DOHH2 (cell line): ENCODE measurements at regions not wholly inside any gene's neighbourhood (a gene's known extent, or its start where the extent isn't known, plus 50 kb on each side); places are given as distances from the start of the nearest gene placed in this dataset.

Experiments
- H3F3A ChIP-seq: fragments of 200-600 bp; sonication (generic), shearing (Covaris generic); 2 replicates; pipeline ENCODE4 v1.6.0; 2016; ENCODE audit warnings: antibody characterized with exemption, mild to moderate bottlenecking; ENCODE audit not compliant: control insufficient read depth, insufficient read depth
- H3K27ac ChIP-seq: fragments of 200-600 bp; sonication (generic); 2 replicates; pipeline ENCODE4 v1.5.1; 2014; ENCODE audit warnings: low read depth, mild to moderate bottlenecking, low read length, moderate library complexity
- H3K27me3 ChIP-seq: fragments of 200-600 bp; sonication (generic); 2 replicates; pipeline ENCODE4 v1.6.1; 2014; ENCODE audit warnings: mild to moderate bottlenecking, low read length, mixed read lengths; ENCODE audit not compliant: control insufficient read depth
- H3K36me3 ChIP-seq: fragments of 200-600 bp; sonication (generic); 2 replicates; pipeline ENCODE4 v1.6.1; 2014; ENCODE audit warnings: mild to moderate bottlenecking, low read length, moderate library complexity, mixed read lengths; ENCODE audit not compliant: control insufficient read depth
- H3K4me1 ChIP-seq: fragments of 200-600 bp; sonication (generic); 2 replicates; pipeline ENCODE4 v1.6.1; 2014; ENCODE audit warnings: mild to moderate bottlenecking, low read length, mixed read lengths; ENCODE audit not compliant: control insufficient read depth
- H3K4me2 ChIP-seq: fragments of 200-600 bp; sonication (generic); 2 replicates; pipeline ENCODE4 v1.6.0; 2014; ENCODE audit warnings: mild to moderate bottlenecking, low read length, moderate library complexity
- H3K4me3 ChIP-seq: fragments of 200-600 bp; sonication (generic); 2 replicates; pipeline ENCODE4 v1.5.1; 2014; ENCODE audit warnings: mild to moderate bottlenecking, low read length, mixed read lengths
- H3K79me2 ChIP-seq: fragments of 200-600 bp; sonication (generic); 2 replicates; pipeline ENCODE4 v1.6.1; 2014; ENCODE audit warnings: mild to moderate bottlenecking, low read length, mixed read lengths; ENCODE audit not compliant: control insufficient read depth
- H3K9me2 ChIP-seq: fragments of 200-600 bp; sonication (generic); replicated peaks from 2 replicates; pipeline ENCODE4 v1.6.1; 2014; ENCODE audit warnings: mild to moderate bottlenecking, low read length, mixed read lengths; ENCODE audit not compliant: control insufficient read depth
- H3K9me3 ChIP-seq: fragments of 200-600 bp; sonication (generic); 2 replicates; pipeline ENCODE4 v1.6.1; 2014; ENCODE audit warnings: antibody characterized with exemption, low read length, mixed read lengths; ENCODE audit not compliant: control insufficient read depth, insufficient read depth
- H4K20me1 ChIP-seq: fragments of 200-600 bp; sonication (generic); 2 replicates; pipeline ENCODE4 v1.6.0; 2014; ENCODE audit warnings: low read depth, mild to moderate bottlenecking, antibody characterized with exemption, low read length, moderate library complexity; ENCODE audit not compliant: control insufficient read depth, insufficient read depth
- EZH2phosphoT487 ChIP-seq: fragments of 200-600 bp; sonication (generic); IDR thresholded peaks from 2 replicates; pipeline ENCODE4 v1.6.1; 2017; ENCODE audit warnings: borderline replicate concordance, mild to moderate bottlenecking, antibody characterized with exemption, low read length, moderate library complexity, mixed read lengths
- TF ChIP-seq, protein P1 (sequence below): fragments of 200-600 bp; sonication (generic); IDR thresholded peaks from one replicate; pipeline ENCODE4 v1.5.1; 2014; ENCODE audit warnings: antibody characterized with exemption, mild to moderate bottlenecking, low read depth, low read length; ENCODE audit not compliant: poor library complexity, severe bottlenecking

DNA sequence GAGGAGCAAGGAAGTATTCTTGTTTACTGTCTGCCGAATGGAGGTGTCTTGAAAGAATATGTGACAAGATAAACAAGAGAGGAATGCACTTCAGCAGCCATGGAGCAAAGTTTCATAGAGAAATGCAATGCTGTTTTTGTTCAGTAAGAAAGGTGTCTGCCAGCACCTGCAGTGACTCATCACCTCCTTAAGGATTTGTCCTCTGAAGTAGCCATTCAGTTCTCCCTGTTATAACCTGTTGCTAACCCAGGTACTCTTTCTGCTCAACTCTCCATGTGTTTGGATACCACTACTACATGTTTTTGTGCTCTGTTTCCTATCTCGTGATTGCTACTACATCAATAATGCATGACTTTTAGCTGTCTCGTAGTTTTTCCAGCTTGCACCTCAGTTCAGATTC, 328.9 kb downstream of the CHL1 start:
- H3K27ac ChIP-seq, result no peak overlapping the region
- H3K79me2 ChIP-seq, result no peaks in the 10 kb centered on the region
- no peaks in the 10 kb centered on the region for H3K4me1 ChIP-seq
- no peaks in the 10 kb centered on the region for H3K27me3 ChIP-seq
- H3K9me2 ChIP-seq, result no peaks in the 10 kb centered on the region
- TF ChIP-seq, protein P1, sequence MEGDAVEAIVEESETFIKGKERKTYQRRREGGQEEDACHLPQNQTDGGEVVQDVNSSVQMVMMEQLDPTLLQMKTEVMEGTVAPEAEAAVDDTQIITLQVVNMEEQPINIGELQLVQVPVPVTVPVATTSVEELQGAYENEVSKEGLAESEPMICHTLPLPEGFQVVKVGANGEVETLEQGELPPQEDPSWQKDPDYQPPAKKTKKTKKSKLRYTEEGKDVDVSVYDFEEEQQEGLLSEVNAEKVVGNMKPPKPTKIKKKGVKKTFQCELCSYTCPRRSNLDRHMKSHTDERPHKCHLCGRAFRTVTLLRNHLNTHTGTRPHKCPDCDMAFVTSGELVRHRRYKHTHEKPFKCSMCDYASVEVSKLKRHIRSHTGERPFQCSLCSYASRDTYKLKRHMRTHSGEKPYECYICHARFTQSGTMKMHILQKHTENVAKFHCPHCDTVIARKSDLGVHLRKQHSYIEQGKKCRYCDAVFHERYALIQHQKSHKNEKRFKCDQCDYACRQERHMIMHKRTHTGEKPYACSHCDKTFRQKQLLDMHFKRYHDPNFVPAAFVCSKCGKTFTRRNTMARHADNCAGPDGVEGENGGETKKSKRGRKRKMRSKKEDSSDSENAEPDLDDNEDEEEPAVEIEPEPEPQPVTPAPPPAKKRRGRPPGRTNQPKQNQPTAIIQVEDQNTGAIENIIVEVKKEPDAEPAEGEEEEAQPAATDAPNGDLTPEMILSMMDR, result no peak
- TF ChIP-seq EZH2phosphoT487, result no peak
- no peak overlapping the region for H3K4me2 ChIP-seq
- no peak overlapping the region for H3K4me3 ChIP-seq
- no peaks in the 10 kb centered on the region for H3K36me3 ChIP-seq
- H4K20me1 ChIP-seq, result no peaks in the 10 kb centered on the region
- H3K9me3 ChIP-seq, result no peaks in the 10 kb centered on the region
- H3F3A ChIP-seq, result no peaks in the 10 kb centered on the region

DNA sequence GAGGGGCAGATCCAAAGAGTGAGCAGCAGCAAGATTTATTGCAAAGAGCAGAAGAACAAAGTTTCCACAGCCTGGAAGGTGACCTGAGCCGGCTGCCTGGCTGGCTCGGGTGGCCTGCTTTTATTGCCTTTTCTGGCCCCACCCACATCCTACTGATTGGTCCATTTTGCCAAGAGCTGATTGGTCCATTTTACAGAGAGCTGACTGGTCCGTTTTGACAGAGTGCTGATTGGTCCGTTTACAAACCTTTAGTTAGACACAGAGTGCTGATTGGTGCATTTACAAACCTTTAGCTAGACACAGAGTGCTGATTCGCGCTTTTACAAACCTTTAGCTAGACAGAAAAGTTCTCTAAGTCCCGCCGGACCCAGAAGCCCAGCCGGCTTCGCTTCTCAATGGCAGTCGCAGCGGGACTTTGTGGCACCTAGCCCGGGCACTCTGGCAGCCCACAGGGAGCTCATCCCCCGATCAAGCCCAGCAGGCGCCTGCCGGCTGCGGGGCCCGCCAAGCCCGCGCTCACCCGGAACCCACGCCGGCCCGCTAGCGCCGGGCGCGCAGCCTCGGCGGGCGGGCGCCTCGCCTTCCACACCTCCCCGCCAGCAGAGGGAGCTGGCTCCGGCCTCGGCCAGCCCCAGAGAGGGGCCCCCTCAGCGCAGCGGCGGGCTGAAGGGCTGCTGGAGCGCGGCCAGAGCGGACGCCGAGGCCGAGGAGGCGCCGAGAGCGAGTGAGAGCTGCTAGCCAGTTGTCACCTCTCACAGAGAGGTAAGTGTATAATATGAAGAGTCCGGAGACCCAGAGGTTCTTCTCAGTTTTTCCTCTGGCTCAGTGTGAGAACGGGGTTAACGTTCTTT, 339.2 kb downstream of the CHL1 start:
- Histone ChIP-seq H3K4me3 (no peak overlapping the region), H3K36me3 (no peaks in the 10 kb centered on the region), H3F3A (no peaks in the 10 kb centered on the region), H3K27ac (no peak overlapping the region), H3K9me2 (no peaks in the 10 kb centered on the region), H4K20me1 (no peaks in the 10 kb centered on the region), H3K4me1 (no peaks in the 10 kb centered on the region), H3K9me3 (no peaks in the 10 kb centered on the region; the same call in 1 of the 2 replicates), H3K27me3 (no peaks in the 10 kb centered on the region), H3K4me2 (no peak overlapping the region), H3K79me2 (no peaks in the 10 kb centered on the region)
- TF ChIP-seq EZH2phosphoT487, result no peak
- TF ChIP-seq, protein P1, result no peak

DNA sequence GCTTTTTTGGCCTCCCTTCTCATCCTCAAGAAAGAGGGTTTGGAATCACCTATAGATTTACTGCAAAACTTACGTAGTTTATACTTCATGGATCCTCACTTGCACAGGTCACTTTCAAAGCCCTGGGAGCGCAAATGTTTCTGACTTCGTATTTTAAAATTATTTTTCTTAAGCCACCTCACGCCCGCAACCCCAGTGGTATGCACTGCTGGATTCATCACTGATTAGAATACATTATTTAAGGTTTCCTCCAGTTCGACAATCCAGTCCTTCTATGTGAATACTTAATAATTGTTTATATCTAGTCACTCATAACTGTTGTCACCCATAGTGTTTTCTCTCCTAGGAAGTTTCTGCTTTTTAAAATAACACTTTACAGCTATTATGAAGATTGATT, 339.9 kb downstream of the CHL1 start:
- Histone ChIP-seq H3K27me3 (no peaks in the 10 kb centered on the region), H3K9me2 (no peaks in the 10 kb centered on the region), H3K4me3 (no peak overlapping the region), H3K27ac (no peak overlapping the region), H3K79me2 (no peaks in the 10 kb centered on the region), H3K4me1 (no peaks in the 10 kb centered on the region), H3K36me3 (no peaks in the 10 kb centered on the region), H3K9me3 (no peaks in the 10 kb centered on the region; the same call in 1 of the 2 replicates), H3K4me2 (no peak overlapping the region), H3F3A (no peaks in the 10 kb centered on the region), H4K20me1 (no peaks in the 10 kb centered on the region)
- TF ChIP-seq, protein P1, result no peak
- no peak for TF ChIP-seq EZH2phosphoT487
